Fibroblast of mammary gland (primary cell): ENCODE measurements at regions not wholly inside any gene's neighbourhood (a gene's known extent, or its start where the extent isn't known, plus 50 kb on each side); places are given as distances from the start of the nearest gene placed in this dataset.

Source experiments
- DNase-seq: peaks from one replicate; pipeline ENCODE4 v3.0.0-alpha.2; 2010; ENCODE audit warnings: low read depth
- H3K4me3 ChIP-seq: 2 replicates; pipeline ENCODE4 v1.5.1; 2011; ENCODE audit warnings: low read depth, mild to moderate bottlenecking, low read length, moderate library complexity; ENCODE audit not compliant: control insufficient read depth
- CTCF ChIP-seq: conservative IDR thresholded peaks from 2 replicates; pipeline ENCODE4 v1.5.1; 2011; ENCODE audit warnings: low read depth, low read length, inconsistent platforms; ENCODE audit not compliant: control insufficient read depth, insufficient read depth

DNA sequence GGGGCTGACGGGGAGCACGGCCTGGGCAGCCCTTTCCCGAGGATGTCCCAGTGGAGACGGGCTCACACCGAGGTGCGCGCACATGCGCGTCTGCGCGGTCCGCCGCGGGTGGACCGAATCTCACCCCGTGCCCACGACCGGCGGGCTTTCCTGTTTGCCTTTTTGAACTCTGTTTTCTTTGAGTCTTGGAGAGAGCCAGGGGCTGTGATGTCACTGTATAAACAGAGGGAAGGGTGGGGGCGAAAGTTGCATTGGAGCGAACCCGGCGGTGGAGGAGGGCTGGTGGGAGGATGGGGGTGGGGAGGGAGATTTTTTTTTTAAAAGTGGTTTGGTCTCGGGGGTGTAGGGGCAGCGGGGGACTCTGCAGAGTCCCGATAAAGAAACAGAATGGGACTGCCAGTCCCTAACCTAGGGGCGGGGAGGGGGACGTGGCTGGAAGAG is 141.2 kb upstream of the CTAGE1 start:
- H3K4me3 ChIP-seq = peak overlapping the region; percentile 55
- no peak for TF ChIP-seq CTCF
- DNase-seq = peak; percentile 69

GRCh38 chr18:22559414-22560274 is 141.9 kb upstream of the CTAGE1 start:
- H3K4me3 ChIP-seq = peak overlapping the region; percentile 55
- TF ChIP-seq CTCF = peak; percentile 30
- peak; percentile 71 for DNase-seq

- no peak for DNase-seq
- peak overlapping the region; percentile 49 for H3K4me3 ChIP-seq
- no peak for TF ChIP-seq CTCF
These were observed 142.5 kb upstream of the CTAGE1 start for GRCh38 chr18:22560275-22560610.

GRCh38 chr18:22560797-22561196 is 143.1 kb upstream of the CTAGE1 start:
- DNase-seq = no peak
- no peak for TF ChIP-seq CTCF
- H3K4me3 ChIP-seq = no peak overlapping the region

GRCh38 chr18:22563164-22563583 is 145.5 kb upstream of the CTAGE1 start:
- TF ChIP-seq CTCF = peak; percentile 90
- peak; percentile 92 for DNase-seq
- H3K4me3 ChIP-seq = no peak overlapping the region

DNA sequence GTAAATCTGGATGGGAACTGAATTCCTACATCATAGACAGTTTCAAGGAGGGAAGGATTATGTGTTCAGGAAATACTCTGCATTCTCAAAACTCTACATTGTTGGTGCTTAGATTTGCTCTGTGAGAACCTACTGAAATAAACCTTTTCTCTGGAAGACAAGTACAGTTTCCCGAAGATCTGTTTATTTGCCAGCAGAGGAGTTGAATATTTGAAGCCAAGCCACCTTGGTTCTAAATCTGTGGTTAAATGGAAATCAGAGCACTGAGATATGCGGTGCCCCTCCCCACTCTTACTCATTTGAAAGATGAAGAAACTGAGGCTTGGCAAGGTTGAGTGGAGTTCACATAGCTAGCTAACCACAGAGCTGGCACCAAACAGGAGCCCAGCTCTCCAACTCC is 146.3 kb upstream of the CTAGE1 start:
- no peak overlapping the region for H3K4me3 ChIP-seq
- DNase-seq = no peak
- no peak for TF ChIP-seq CTCF
